22Rv1 (cell line): ENCODE measurements at regions not wholly inside any gene's neighbourhood (a gene's known extent, or its start where the extent isn't known, plus 50 kb on each side); places are given as distances from the start of the nearest gene placed in this dataset.

Experiments
- H3K27ac ChIP-seq: fragments of 450-650 bp; 2 replicates; pipeline ENCODE4 v1.5.1; 2017
- ZFX ChIP-seq: fragments of 450-650 bp; IDR thresholded peaks from 2 replicates; pipeline ENCODE4 v1.6.1; 2017; ENCODE audit warnings: antibody characterized with exemption, borderline replicate concordance
- TF ChIP-seq, protein P1 (sequence below): fragments of 450-650 bp; IDR thresholded peaks from 2 replicates; pipeline ENCODE4 v1.5.1; 2017; ENCODE audit warnings: mild to moderate bottlenecking

DNA sequence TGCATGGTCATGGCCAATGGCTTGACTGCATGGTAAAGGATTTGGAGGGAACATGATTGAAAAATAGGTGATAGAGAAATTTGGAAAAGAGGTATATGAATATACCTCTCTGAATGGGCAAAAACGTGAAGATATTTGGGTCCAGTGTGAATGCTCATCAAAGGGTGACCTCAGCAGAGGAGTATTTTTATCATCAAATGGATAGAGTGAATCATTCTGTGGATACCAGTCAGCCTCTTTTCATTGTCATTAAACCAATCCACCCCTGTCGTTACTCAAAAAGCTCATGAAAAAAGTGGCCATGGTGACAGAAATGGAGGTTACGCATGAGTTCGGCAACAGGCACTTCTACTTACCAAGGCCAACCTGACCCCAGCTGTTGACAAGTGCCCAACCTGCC lies 1074.7 kb downstream of the TSN start:
- TF ChIP-seq ZFX: no peak
- TF ChIP-seq, protein P1, sequence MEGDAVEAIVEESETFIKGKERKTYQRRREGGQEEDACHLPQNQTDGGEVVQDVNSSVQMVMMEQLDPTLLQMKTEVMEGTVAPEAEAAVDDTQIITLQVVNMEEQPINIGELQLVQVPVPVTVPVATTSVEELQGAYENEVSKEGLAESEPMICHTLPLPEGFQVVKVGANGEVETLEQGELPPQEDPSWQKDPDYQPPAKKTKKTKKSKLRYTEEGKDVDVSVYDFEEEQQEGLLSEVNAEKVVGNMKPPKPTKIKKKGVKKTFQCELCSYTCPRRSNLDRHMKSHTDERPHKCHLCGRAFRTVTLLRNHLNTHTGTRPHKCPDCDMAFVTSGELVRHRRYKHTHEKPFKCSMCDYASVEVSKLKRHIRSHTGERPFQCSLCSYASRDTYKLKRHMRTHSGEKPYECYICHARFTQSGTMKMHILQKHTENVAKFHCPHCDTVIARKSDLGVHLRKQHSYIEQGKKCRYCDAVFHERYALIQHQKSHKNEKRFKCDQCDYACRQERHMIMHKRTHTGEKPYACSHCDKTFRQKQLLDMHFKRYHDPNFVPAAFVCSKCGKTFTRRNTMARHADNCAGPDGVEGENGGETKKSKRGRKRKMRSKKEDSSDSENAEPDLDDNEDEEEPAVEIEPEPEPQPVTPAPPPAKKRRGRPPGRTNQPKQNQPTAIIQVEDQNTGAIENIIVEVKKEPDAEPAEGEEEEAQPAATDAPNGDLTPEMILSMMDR: no peak
- H3K27ac ChIP-seq: no peak overlapping the region

DNA sequence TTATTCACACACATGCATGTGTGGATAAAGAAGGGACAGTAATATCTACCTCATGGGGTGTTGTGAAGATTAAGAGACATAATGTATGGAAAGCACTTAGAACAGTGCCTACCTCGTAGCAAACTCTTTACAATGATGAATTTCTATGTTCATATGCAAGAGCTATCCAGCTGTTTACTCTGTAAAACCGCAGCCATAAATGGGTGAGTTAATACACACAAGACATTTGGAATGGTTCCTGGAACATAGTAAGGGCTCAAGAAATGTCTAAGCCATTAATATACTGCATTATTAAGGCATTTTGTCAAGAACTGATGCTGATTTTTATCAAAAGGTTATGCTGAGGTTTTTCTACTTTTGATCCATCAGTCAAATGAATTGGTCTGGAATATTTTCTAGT lies 1076.2 kb downstream of the TSN start:
- TF ChIP-seq, protein P1: no peak
- no peak overlapping the region for H3K27ac ChIP-seq

DNA sequence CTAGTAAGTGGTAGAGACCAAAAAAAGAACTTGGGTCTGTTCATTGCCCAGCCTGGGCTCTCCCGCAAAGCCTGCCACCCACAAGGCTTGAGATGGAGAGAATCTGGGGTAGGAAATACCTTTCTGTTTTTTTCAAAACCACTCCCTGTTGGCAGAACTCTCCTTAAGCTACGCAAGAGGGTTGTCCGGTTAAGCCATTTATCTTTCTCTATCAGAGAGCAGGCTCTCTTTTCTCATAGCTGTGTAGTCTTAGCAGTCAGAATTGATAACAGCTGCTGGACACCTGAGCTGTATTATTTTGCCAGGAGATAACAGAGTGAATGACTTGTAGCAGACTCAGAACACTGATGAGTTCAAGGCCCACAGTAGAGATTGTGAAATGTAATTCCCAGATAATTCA lies 1088.1 kb downstream of the TSN start:
- no peak overlapping the region for H3K27ac ChIP-seq
- TF ChIP-seq ZFX: no peak
- TF ChIP-seq, protein P1: no peak

DNA sequence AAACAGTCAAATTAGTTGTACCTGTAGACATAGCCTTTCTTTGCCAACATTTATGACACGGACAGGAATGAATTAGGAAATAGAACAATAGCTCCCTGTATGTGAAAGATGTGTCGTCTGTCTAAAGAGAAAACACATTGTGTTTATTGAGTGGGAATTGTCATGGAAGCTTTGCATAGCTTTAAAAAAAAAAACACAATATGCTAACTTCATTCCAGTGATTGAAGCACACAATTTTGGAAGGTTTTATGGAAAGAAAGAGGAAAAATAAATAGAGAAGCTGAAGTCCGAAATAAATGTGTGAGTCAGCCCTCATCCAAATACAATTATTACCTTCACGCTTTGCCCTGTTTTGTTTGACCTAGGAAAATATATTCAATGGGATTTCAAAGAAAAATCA lies 1095.7 kb downstream of the TSN start:
- H3K27ac ChIP-seq: no peak overlapping the region
- no peak for TF ChIP-seq ZFX
- TF ChIP-seq, protein P1: no peak

DNA sequence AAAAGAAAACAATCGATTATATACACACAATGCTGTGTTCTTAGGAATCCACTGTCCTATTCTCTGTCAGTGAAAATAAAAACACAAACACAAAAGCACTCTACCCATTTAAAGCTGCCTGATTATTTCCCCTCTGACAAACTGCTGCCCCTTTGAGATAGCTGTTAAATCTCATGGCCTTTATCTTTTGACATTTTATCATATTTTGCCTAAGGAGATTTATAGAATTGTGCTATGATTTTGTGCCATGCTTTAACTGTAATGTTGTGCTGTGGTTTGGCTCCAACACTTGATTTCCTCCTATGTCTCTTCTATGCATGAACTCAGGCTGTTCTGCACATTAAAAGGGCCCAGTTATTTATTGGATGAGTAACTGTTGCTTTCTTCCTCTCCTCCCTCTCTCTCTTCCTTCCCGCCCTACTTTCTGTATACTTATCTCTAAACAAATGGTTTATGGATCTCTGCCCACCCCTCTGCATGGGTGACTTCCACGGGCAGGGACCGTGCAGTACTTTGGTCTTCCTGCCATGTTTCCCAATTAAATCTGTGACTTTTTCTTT lies 1096.6 kb downstream of the TSN start:
- no peak overlapping the region for H3K27ac ChIP-seq
- TF ChIP-seq, protein P1: no peak
- no peak for TF ChIP-seq ZFX

DNA sequence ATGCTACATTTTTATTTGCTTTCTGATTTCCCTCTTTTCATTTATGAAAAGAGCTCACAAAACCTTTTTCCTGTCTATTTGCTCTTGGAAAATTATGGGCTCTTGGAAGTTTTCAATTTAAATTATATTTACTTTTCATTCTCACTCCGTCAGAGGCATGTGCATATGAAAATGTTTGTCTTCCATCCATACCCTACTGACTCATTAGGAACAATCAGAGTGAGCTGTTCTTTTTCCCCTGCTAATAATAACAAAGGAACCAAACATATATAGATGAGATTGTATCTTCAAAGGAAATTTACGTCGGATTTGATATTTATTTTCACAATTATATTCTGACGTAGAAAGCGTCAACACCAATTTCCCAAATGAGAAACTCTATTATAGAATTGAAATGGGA lies 1101.2 kb downstream of the TSN start:
- no peak overlapping the region for H3K27ac ChIP-seq
- TF ChIP-seq ZFX: no peak
- TF ChIP-seq, protein P1: no peak

DNA sequence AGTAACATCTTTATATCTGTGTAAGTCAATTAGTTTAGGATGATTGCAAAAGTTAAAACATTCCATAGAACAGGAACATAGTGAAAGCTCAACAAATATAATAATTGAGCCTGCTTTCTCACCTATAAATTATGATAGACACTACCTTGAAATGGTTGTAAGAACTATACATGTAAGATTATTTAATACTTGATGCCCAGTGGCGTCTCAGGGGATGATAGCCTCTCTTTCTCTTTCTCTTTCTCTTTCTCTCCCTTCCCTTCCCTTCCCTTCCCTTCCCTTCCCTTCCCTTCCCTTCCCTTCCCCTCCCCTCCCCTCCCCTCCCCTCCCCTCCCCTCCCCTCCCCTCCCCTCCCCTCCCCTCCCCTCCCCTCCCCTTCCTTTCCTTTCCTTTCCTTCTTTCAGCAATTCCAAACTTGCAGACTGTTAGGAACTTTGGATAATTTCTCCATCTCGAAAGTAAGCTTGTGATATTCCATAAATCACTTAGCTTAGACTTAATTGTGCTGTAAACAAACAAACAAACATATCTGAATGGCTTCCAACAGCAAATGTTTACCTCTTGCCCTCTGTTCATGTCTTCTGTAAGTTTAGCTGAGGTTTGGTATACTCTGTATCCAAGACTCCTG lies 1102.7 kb downstream of the TSN start:
- H3K27ac ChIP-seq: no peak overlapping the region
- TF ChIP-seq, protein P1: no peak
- no peak for TF ChIP-seq ZFX
